ENCODE measurements at regions not wholly inside any gene's neighbourhood (a gene's known extent, or its start where the extent isn't known, plus 50 kb on each side); places are given as distances from the start of the nearest gene placed in this dataset.

- no peak for DNase-seq (ENCODE audit: extremely low spot score)
- POLR2A ChIA-PET: no interaction called here
- CTCF ChIA-PET: no interaction called here
- TF ChIP-seq FOXM1 (IDR thresholded peaks at IDR 0.05; ENCODE audit: borderline replicate concordance) (no peak), TARDBP (IDR thresholded peaks at IDR 0.05) (no peak)
Observed at GRCh38 chr5:173429489-173430150, 101.4 kb upstream of the STC2 start.

- no peak for TF ChIP-seq PKNOX1 (IDR thresholded peaks at IDR 0.05)
- TF ChIP-seq BHLHE40 (IDR thresholded peaks at IDR 0.05; ENCODE audit: borderline replicate concordance): no peak
- no peak for TF ChIP-seq FOXA1 (IDR thresholded peaks at IDR 0.05)
- TF ChIP-seq NFRKB (IDR thresholded peaks at IDR 0.05): no peak
- no peak for TF ChIP-seq FOXM1 (IDR thresholded peaks at IDR 0.05; ENCODE audit: borderline replicate concordance)
- no peak for TF ChIP-seq ARNT (IDR thresholded peaks at IDR 0.05)
- TF ChIP-seq CTBP1 (IDR thresholded peaks at IDR 0.05; ENCODE audit: borderline replicate concordance): no peak
- no peak for TF ChIP-seq LEF1 (IDR thresholded peaks at IDR 0.05; ENCODE audit: borderline replicate concordance)
- TF ChIP-seq ZNF384 (IDR thresholded peaks at IDR 0.05): no peak
- no peak for TF ChIP-seq FOXK2 (IDR thresholded peaks at IDR 0.05)
- TF ChIP-seq SP1 (IDR thresholded peaks at IDR 0.05): no peak
- no peak for TF ChIP-seq HDGF (IDR thresholded peaks at IDR 0.05; ENCODE audit: borderline replicate concordance)
- TF ChIP-seq TARDBP (IDR thresholded peaks at IDR 0.05): no peak
- no peak for TF ChIP-seq SUZ12 (IDR thresholded peaks at IDR 0.05)
- no peak for TF ChIP-seq L3MBTL2 (conservative IDR thresholded peaks at IDR 0.05)
- TF ChIP-seq ELF4 (IDR thresholded peaks at IDR 0.05): no peak
- ChIA-PET CTCF (no interaction called here), POLR2A (no interaction called here)
- no peak for DNase-seq (ENCODE audit: extremely low spot score)
Observed at GRCh38 chr5:173423452-173424117, 95.4 kb upstream of the STC2 start.

DNA sequence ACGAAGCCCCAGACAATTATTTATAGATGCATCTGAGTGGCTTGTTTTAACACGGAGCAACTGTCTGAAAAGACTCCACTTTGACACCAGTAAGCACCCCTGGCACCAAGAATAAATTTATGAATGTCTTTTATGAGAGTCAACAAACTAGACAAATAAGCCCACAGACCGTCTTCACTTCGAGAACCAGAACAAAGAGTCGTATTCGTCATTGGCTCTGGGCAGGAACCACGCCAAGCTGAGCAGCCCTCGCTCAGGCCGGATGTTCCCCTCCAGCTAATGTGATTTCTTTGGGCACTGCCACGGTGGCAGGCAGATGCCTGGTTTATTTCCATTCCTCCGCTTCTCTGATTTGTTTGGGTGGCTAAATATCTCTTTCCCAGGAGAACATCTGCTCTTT lies 91.9 kb upstream of the STC2 start:
- POLR2A ChIA-PET: no interaction called here
- DNase-seq (ENCODE audit: extremely low spot score): no peak
- CTCF ChIA-PET: interaction anchor here (0.6 kb wide), 1 partner anchor 1100 kb away, joined by 4 read pairs; no protein-coding TSS in a partner anchor
- TF ChIP-seq ZNF384 (IDR thresholded peaks at IDR 0.05): no peak
- no peak for TF ChIP-seq PKNOX1 (IDR thresholded peaks at IDR 0.05)
- TF ChIP-seq LEF1 (IDR thresholded peaks at IDR 0.05; ENCODE audit: borderline replicate concordance): no peak
- no peak for TF ChIP-seq SP1 (IDR thresholded peaks at IDR 0.05)
- TF ChIP-seq FOXM1 (IDR thresholded peaks at IDR 0.05; ENCODE audit: borderline replicate concordance): no peak
- TF ChIP-seq HDGF (IDR thresholded peaks at IDR 0.05; ENCODE audit: borderline replicate concordance): no peak
- TF ChIP-seq ELF4 (IDR thresholded peaks at IDR 0.05): no peak
- no peak for TF ChIP-seq SUZ12 (IDR thresholded peaks at IDR 0.05)
- TF ChIP-seq FOXA1 (IDR thresholded peaks at IDR 0.05): no peak

DNA sequence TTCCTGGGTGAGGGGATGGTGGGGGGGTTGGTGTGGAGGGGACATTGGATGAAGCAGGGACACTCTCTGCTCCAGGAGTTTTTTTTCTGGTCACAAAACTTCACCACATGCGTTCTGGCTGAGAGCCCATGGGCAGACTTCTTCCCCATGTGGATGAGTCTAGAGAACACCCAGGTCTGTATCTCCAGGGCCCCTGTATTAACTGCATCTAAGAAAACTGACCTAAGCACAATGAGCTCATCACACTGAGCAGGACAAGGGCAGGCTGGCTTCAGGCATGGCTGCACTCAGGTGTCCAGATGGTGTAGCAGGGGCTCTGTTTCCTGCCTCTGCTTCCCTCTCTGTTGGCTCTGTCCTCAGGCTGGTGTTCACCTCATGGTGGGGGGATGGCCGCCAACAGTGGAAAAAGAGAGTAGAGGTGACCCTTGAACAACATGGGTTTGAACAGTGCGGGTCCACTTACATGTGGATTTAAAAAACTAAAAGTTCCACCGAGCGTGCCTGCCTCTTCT lies 85.3 kb upstream of the STC2 start:
- TF ChIP-seq ELF4 (IDR thresholded peaks at IDR 0.05): no peak
- no peak for TF ChIP-seq FOXM1 (IDR thresholded peaks at IDR 0.05; ENCODE audit: borderline replicate concordance)
- TF ChIP-seq FOXA1 (IDR thresholded peaks at IDR 0.05): no peak
- TF ChIP-seq PKNOX1 (IDR thresholded peaks at IDR 0.05): no peak
- no peak for TF ChIP-seq SUZ12 (IDR thresholded peaks at IDR 0.05)
- no peak for TF ChIP-seq LEF1 (IDR thresholded peaks at IDR 0.05; ENCODE audit: borderline replicate concordance)
- no peak for TF ChIP-seq ARNT (IDR thresholded peaks at IDR 0.05)
- no peak for TF ChIP-seq ZNF384 (IDR thresholded peaks at IDR 0.05)
- CTCF ChIA-PET: no interaction called here
- POLR2A ChIA-PET: no interaction called here
- no peak for DNase-seq (ENCODE audit: extremely low spot score)

- TF ChIP-seq FOXM1 (IDR thresholded peaks at IDR 0.05; ENCODE audit: borderline replicate concordance) (no peak), HDGF (IDR thresholded peaks at IDR 0.05; ENCODE audit: borderline replicate concordance) (no peak), LEF1 (IDR thresholded peaks at IDR 0.05; ENCODE audit: borderline replicate concordance) (no peak), FOXK2 (IDR thresholded peaks at IDR 0.05) (no peak), TARDBP (IDR thresholded peaks at IDR 0.05) (no peak), CTBP1 (IDR thresholded peaks at IDR 0.05; ENCODE audit: borderline replicate concordance) (no peak), ZNF384 (IDR thresholded peaks at IDR 0.05) (no peak), ARNT (IDR thresholded peaks at IDR 0.05) (no peak), NFRKB (IDR thresholded peaks at IDR 0.05) (no peak), L3MBTL2 (conservative IDR thresholded peaks at IDR 0.05) (no peak), PKNOX1 (IDR thresholded peaks at IDR 0.05) (no peak), FOXA1 (IDR thresholded peaks at IDR 0.05) (no peak), SP1 (IDR thresholded peaks at IDR 0.05) (no peak), SUZ12 (IDR thresholded peaks at IDR 0.05) (no peak), BHLHE40 (IDR thresholded peaks at IDR 0.05; ENCODE audit: borderline replicate concordance) (no peak), ELF4 (IDR thresholded peaks at IDR 0.05) (no peak)
- POLR2A ChIA-PET: no interaction called here
- CTCF ChIA-PET: no interaction called here
- no peak for DNase-seq (ENCODE audit: extremely low spot score)
Observed at GRCh38 chr5:173412566-173412965, 84.4 kb upstream of the STC2 start.

All from HEK293T (cell line).